Motor neuron (in vitro differentiated cells): ENCODE measurements at regions not wholly inside any gene's neighbourhood (a gene's known extent, or its start where the extent isn't known, plus 50 kb on each side); places are given as distances from the start of the nearest gene placed in this dataset.

Experiments
- ATAC-seq, 8 experiments: fragments of 200-7000 bp; cut with Tn5 transposase; replicated peaks in 6 of 8; 2 replicates each; pipeline ENCODE4 v1.8.0; 2021; ENCODE audit warnings: mild to moderate bottlenecking in 8 of 8, moderate library complexity in 8 of 8
- H3K27ac ChIP-seq, 2 donors: fragments of 250-450 bp; sonication (Bioruptor Pico); 2 replicates each; pipeline ENCODE4 v1.9.0; 2021; ENCODE audit warnings: antibody characterized with exemption in 2 of 2, mild to moderate bottlenecking in 2 of 2, moderate library complexity in 1 of 2
- H3K4me1 ChIP-seq, 2 donors: fragments of 250-450 bp; sonication (Bioruptor Pico); replicated peaks in 1 of 2; 2 replicates each; pipeline ENCODE4 v1.6.1; 2021; ENCODE audit warnings: antibody characterized with exemption in 2 of 2, mild to moderate bottlenecking in 2 of 2, moderate library complexity in 1 of 2
- H3K4me3 ChIP-seq, 5 donors: fragments of 250-450 bp; sonication (Bioruptor Pico); 2 replicates each; pipeline ENCODE4 v1.9.0; 2021; ENCODE audit warnings: antibody characterized with exemption in 5 of 5, mild to moderate bottlenecking in 5 of 5, moderate library complexity in 4 of 5
- WGBS, 10 experiments: fragments of 450-650 bp; shearing (Covaris generic); methylation state at CpG; one replicate each; pipeline ENCODE4 v1.0.0; 2022; 5-methylcytosine and 5-hydroxymethylcytosine counted together
- in situ Hi-C, 9 experiments: fragments of 400-800 bp; cut with MboI; loops; one replicate each; pipeline ENCODE4 v1.15.0; 2021; ENCODE audit warnings: low sequenced_read_pairs in 9 of 9, low pct_unique_long_range_greater_than_20kb in 2 of 9; ENCODE audit not compliant: unreplicated experiment in 9 of 9

- no peak overlapping the region for H3K4me3 ChIP-seq
- WGBS, 10 experiments: 0 to 80% (median 64%) methylated on average over 1 to 3 of the region's 3 CpGs; no CpG with 5 or more reads in 3 of the 10 experiments
- in situ Hi-C loops: no loop called here
- no peak for ATAC-seq
- peaks cover 21 to 22% of the 10 kb centered on the region in 2 donors for H3K4me1 ChIP-seq
- H3K27ac ChIP-seq: no peak overlapping the region
Observed at GRCh38 chr5:169423580-169424278, 122.8 kb upstream of the SLIT3 start.

- ATAC-seq: peak in 2 of 8 experiments; percentile 46 to 49
- Histone ChIP-seq H3K4me3 (no peak overlapping the region), H3K4me1 (peaks cover 21 to 22% of the 10 kb centered on the region in 2 donors), H3K27ac (no peak overlapping the region)
- in situ Hi-C loops: no loop called here
- WGBS, 10 experiments: 57 to 100% (median 86%) methylated on average over 1 to 2 of the region's 3 CpGs; no CpG with 5 or more reads in 1 of the 10 experiments
Observed at GRCh38 chr5:169422087-169422486, 121.1 kb upstream of the SLIT3 start.

- H3K4me1 ChIP-seq: peaks cover 18 to 21% of the 10 kb centered on the region in 2 donors
- ATAC-seq: peak in 2 of 8 experiments; percentile 56 to 62
- H3K4me3 ChIP-seq: no peak overlapping the region
- no peak overlapping the region for H3K27ac ChIP-seq
- WGBS, 10 experiments: 0 to 85% (median 50%) methylated on average over 1 to 2 of the region's 2 CpGs; no CpG with 5 or more reads in 1 of the 10 experiments
- in situ Hi-C loops: no loop called here
Observed at GRCh38 chr5:169421677-169422076, 120.7 kb upstream of the SLIT3 start.

GRCh38 chr5:169417676-169418075 lies 116.7 kb upstream of the SLIT3 start:
- ATAC-seq: no peak
- in situ Hi-C loops: no loop called here
- WGBS, 10 experiments: 80 to 100% (median 90%) methylated on average over 1 to 3 of the region's 4 CpGs; no CpG with 5 or more reads in 5 of the 10 experiments

GRCh38 chr5:169416583-169417196 lies 115.8 kb upstream of the SLIT3 start:
- Histone ChIP-seq H3K4me1 (peaks cover 0 to 6% of the 10 kb centered on the region in 2 donors), H3K27ac (no peak overlapping the region), H3K4me3 (no peak overlapping the region)
- in situ Hi-C loops: no loop called here
- ATAC-seq: peak in 4 of 8 experiments; percentile 32 to 95 (median 80)
- 3 to 100% (median 71%) methylated on average over 1 to 15 of the region's 15 CpGs for WGBS, 10 experiments

More at GRCh38 chr5:169417676-169418075, 116.7 kb upstream of the SLIT3 start:
- H3K4me1 ChIP-seq: peaks cover 0 to 6% of the 10 kb centered on the region in 2 donors
- H3K27ac ChIP-seq: no peak overlapping the region
- no peak overlapping the region for H3K4me3 ChIP-seq

GRCh38 chr5:169415948-169416347 lies 115.0 kb upstream of the SLIT3 start:
- Histone ChIP-seq H3K4me1 (peaks cover 0 to 6% of the 10 kb centered on the region in 2 donors), H3K4me3 (no peak overlapping the region), H3K27ac (no peak overlapping the region)
- in situ Hi-C loops: no loop called here
- no peak for ATAC-seq
- 11 to 100% (median 60%) methylated on average over 1 to 5 of the region's 5 CpGs; no CpG with 5 or more reads in 3 of the 10 experiments for WGBS, 10 experiments

- 33 to 90% (median 68%) methylated on average over 2 to 4 of the region's 4 CpGs; no CpG with 5 or more reads in 1 of the 10 experiments for WGBS, 10 experiments
- peaks cover 0 to 6% of the 10 kb centered on the region in 2 donors for H3K4me1 ChIP-seq
- ATAC-seq: no peak
- in situ Hi-C loops: no loop called here
- no peak overlapping the region for H3K4me3 ChIP-seq
- H3K27ac ChIP-seq: no peak overlapping the region
Observed at GRCh38 chr5:169415371-169415770, 114.4 kb upstream of the SLIT3 start.

- in situ Hi-C loops: no loop called here
- no peak overlapping the region for H3K27ac ChIP-seq
- ATAC-seq: no peak
- H3K4me3 ChIP-seq: no peak overlapping the region
- WGBS, 10 experiments: 0 to 75% (median 60%) methylated on average over 1 to 2 of the region's 2 CpGs; no CpG with 5 or more reads in 1 of the 10 experiments
- peaks cover 0 to 6% of the 10 kb centered on the region in 2 donors for H3K4me1 ChIP-seq
Observed at GRCh38 chr5:169413416-169413815, 112.5 kb upstream of the SLIT3 start.

GRCh38 chr5:169412831-169413230 lies 111.9 kb upstream of the SLIT3 start:
- 10 to 100% (median 72%) methylated on average over 1 to 2 of the region's 2 CpGs; no CpG with 5 or more reads in 1 of the 10 experiments for WGBS, 10 experiments
- H3K4me3 ChIP-seq: no peak overlapping the region
- no peak overlapping the region for H3K27ac ChIP-seq
- ATAC-seq: no peak
- in situ Hi-C loops: no loop called here
- H3K4me1 ChIP-seq: peaks cover 0 to 6% of the 10 kb centered on the region in 2 donors

GRCh38 chr5:169411786-169412430 lies 111.0 kb upstream of the SLIT3 start:
- Histone ChIP-seq H3K4me1 (peaks cover 0 to 6% of the 10 kb centered on the region in 2 donors), H3K27ac (no peak overlapping the region), H3K4me3 (no peak overlapping the region)
- 14 to 100% (median 60%) methylated on average over 1 of the region's 1 CpG; no CpG with 5 or more reads in 3 of the 10 experiments for WGBS, 10 experiments
- in situ Hi-C loops: no loop called here
- peak in 2 of 8 experiments; percentile 20 to 25 for ATAC-seq

GRCh38 chr5:169410996-169411783 lies 110.3 kb upstream of the SLIT3 start:
- ATAC-seq: no peak
- Histone ChIP-seq H3K27ac (no peak overlapping the region), H3K4me3 (no peak overlapping the region), H3K4me1 (peaks cover 0 to 3% of the 10 kb centered on the region in 2 donors)
- 32 to 97% (median 87%) methylated on average over 2 to 6 of the region's 6 CpGs for WGBS, 10 experiments
- in situ Hi-C loops: no loop called here

GRCh38 chr5:169408731-169409130 lies 107.8 kb upstream of the SLIT3 start:
- H3K27ac ChIP-seq: no peak overlapping the region
- no peak overlapping the region for H3K4me3 ChIP-seq
- no peak for ATAC-seq
- no peaks in the 10 kb centered on the region for H3K4me1 ChIP-seq
- WGBS, 10 experiments: 0 to 88% (median 0%) methylated on average over 1 of the region's 1 CpG; no CpG with 5 or more reads in 5 of the 10 experiments
- in situ Hi-C loops: no loop called here
